ENCODE measurements at regions not wholly inside any gene's neighbourhood (a gene's known extent, or its start where the extent isn't known, plus 50 kb on each side); places are given as distances from the start of the nearest gene placed in this dataset.
A peak's percentile ranks its signal among the peaks of the same experiment; 100 is the strongest.

DNA sequence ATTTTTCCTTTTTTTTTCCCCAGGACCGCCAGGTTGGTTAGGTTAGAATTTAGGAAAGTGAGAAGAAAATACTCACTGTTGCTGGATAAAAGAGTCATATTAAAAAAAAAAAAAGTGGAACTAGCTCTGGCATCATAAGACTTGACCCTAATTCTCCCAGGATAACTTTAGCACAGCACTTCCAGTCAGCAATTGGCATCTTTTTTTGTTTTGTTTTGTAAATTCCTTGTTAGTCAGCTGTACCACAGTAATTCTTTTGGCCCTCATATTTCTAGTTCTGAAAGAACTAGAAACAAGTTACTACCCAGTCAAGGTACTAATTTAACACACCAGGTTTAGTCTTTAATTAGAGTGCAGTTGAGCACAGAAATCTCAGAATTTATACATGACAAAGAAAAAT is 873.5 kb upstream of the POU3F3 start:
- TF ChIP-seq, protein P1, sequence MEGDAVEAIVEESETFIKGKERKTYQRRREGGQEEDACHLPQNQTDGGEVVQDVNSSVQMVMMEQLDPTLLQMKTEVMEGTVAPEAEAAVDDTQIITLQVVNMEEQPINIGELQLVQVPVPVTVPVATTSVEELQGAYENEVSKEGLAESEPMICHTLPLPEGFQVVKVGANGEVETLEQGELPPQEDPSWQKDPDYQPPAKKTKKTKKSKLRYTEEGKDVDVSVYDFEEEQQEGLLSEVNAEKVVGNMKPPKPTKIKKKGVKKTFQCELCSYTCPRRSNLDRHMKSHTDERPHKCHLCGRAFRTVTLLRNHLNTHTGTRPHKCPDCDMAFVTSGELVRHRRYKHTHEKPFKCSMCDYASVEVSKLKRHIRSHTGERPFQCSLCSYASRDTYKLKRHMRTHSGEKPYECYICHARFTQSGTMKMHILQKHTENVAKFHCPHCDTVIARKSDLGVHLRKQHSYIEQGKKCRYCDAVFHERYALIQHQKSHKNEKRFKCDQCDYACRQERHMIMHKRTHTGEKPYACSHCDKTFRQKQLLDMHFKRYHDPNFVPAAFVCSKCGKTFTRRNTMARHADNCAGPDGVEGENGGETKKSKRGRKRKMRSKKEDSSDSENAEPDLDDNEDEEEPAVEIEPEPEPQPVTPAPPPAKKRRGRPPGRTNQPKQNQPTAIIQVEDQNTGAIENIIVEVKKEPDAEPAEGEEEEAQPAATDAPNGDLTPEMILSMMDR (IDR thresholded peaks at IDR 0.05): no peak
- no peak for TF ChIP-seq ZFX (IDR thresholded peaks at IDR 0.05; ENCODE audit: borderline replicate concordance)
- H3K27ac ChIP-seq: no peak overlapping the region

DNA sequence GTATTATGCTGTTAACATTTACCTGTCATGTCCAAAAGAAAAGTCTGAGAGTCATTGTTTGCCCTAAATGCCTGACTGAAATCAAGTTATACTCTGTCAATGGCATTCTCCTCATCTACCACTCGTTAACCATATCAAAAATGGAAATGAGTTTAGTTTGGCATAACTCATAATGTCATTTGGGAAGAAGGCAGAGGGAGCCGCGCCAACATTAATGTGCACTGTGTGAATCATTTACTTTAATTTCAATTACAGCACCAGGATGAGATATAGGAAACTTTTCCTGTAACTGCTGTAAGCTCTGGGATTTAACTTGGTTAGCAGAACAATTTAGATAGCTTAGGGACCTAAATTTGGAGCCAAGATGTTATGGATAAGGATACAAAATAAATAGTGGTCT is 871.2 kb upstream of the POU3F3 start:
- no peak overlapping the region for H3K27ac ChIP-seq
- TF ChIP-seq, protein P1 (IDR thresholded peaks at IDR 0.05): no peak
- no peak for TF ChIP-seq ZFX (IDR thresholded peaks at IDR 0.05; ENCODE audit: borderline replicate concordance)

DNA sequence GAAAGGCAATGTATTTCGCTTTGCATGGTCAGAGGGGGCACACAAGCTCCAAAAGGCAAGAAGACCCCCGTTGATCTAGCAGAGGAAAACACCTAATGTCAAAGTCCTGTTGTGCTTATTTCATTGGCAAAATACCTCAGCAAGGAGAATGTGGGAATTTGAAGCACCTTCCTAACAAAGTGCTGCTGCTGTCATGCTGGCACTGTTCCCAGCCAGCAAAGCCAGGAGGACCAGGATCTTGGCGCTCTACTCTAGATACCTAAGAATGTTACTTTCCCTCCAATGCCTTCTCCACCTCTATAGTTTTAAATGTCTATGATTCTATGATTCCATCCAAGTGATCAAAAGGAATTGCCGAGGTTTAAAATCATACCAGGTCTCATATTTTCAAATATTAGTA is 867.9 kb upstream of the POU3F3 start:
- no peak for TF ChIP-seq ZFX (IDR thresholded peaks at IDR 0.05; ENCODE audit: borderline replicate concordance)
- TF ChIP-seq, protein P1 (IDR thresholded peaks at IDR 0.05): no peak
- no peak overlapping the region for H3K27ac ChIP-seq

DNA sequence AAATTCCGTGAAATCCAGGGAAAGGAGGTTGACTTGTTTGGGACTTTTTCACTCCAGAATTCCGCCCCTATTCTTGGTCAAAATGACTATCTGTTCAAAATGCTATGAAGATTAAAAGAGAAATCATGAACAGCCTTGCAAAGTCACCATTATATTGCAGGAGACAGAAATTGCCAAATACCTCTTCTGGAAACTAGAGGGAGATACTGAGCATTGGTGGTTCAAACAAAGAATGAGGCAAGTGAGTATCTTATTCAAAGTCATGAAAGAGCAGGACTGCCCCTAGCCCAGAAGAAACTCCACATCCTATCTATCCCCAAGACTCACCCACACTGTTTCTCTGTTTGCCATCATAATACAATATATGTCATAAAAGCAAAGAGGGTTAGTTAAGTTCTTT is 862.3 kb upstream of the POU3F3 start:
- no peak for TF ChIP-seq ZFX (IDR thresholded peaks at IDR 0.05; ENCODE audit: borderline replicate concordance)
- TF ChIP-seq, protein P1 (IDR thresholded peaks at IDR 0.05): peak; percentile 61
- no peak overlapping the region for H3K27ac ChIP-seq

DNA sequence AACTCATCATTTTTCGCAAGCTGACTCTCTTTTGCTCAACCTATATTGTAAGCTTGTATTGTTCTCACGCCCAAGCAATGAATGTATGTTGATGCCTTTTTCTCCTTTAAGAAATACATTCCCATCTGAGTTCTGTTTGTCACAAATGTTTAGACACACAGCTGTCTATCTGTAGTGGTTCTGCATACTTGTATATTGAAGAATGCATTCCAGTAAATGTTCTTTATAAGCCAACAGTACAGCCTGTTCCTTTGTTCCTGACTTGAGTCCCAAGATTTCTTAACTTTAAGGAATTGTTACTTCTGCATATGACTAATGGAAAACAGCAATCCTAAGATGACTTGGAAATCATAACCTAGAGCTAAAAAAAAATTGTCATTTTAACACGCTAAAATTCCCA is 849.1 kb upstream of the POU3F3 start:
- H3K27ac ChIP-seq: no peak overlapping the region
- TF ChIP-seq, protein P1 (IDR thresholded peaks at IDR 0.05): no peak
- no peak for TF ChIP-seq ZFX (IDR thresholded peaks at IDR 0.05; ENCODE audit: borderline replicate concordance)

DNA sequence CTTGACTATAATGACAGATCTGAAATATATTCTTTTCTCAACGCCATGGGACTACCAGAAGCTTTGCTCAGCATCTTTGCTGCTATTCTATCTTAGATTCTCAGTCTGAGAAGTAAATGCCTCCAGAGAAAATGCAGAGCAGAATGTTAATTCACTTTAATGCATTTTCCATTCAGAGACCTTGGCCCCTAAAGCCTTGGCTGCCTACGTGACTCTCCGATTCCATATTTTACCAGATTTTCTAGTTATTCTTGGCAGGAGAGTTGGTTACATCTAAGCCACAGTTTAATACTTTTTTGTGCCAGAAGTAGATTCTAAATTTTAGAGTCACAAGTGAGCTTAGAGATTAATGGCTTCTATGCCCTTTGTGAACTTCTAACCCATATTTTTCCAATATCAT is 837.1 kb upstream of the POU3F3 start:
- TF ChIP-seq, protein P1 (IDR thresholded peaks at IDR 0.05): no peak
- TF ChIP-seq ZFX (IDR thresholded peaks at IDR 0.05; ENCODE audit: borderline replicate concordance): no peak

DNA sequence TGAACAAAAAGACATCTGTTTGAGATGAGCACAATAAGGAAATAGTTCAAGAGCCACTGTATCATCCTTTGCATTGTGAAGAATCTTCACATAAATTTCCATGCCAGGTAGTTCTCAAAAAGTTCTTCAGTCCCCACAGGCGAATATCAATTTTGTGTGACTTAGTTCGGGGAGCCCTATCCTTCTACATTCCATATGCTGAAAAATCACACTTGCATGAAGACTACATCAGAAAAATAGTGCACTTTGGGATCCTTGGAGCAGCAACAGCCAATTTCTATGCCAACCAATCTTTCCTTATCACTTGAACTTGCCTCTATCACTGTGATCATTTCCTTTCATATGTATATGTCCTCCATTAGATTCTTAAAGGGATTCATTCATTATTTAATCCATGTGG is 830.6 kb upstream of the POU3F3 start:
- TF ChIP-seq, protein P1 (IDR thresholded peaks at IDR 0.05): no peak
- TF ChIP-seq ZFX (IDR thresholded peaks at IDR 0.05; ENCODE audit: borderline replicate concordance): no peak
- no peak overlapping the region for H3K27ac ChIP-seq

More for the DNA sequence above, 837.1 kb upstream of the POU3F3 start:
- H3K27ac ChIP-seq: no peak overlapping the region

Measured in 22Rv1 (cell line).